ENCODE measurements at regions not wholly inside any gene's neighbourhood (a gene's known extent, or its start where the extent isn't known, plus 50 kb on each side); places are given as distances from the start of the nearest gene placed in this dataset.

DNA sequence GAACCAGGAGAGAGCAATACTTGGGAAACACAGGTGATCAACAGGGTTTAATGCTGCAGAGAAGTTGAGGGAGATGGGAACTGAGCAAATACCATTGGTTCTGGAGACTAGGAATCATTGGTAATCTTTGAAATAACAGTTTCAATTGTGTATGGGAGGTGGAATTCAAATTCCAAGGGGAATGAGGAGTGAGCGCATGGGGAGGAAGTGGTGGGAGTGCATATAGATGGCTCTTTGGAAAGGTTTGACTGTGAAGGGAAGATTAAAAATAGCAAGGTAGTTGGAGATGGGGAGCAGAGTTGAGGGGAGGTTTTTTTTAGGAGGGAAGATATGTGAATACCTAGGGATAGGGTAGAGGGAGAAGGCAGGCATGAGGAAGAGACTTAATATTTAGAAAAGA lies 51.1 kb upstream of the ROPN1 start:
- H3K9me3 ChIP-seq = no peaks in the 10 kb centered on the region
- no peak overlapping the region for H3K4me3 ChIP-seq
- no peak for ATAC-seq (ENCODE audit: insufficient number of reproducible peaks, low FRiP score, low read depth)
- peak overlapping the region in 1 of 2 donors; percentile 33 for H3K27ac ChIP-seq
- TF ChIP-seq, protein P1, sequence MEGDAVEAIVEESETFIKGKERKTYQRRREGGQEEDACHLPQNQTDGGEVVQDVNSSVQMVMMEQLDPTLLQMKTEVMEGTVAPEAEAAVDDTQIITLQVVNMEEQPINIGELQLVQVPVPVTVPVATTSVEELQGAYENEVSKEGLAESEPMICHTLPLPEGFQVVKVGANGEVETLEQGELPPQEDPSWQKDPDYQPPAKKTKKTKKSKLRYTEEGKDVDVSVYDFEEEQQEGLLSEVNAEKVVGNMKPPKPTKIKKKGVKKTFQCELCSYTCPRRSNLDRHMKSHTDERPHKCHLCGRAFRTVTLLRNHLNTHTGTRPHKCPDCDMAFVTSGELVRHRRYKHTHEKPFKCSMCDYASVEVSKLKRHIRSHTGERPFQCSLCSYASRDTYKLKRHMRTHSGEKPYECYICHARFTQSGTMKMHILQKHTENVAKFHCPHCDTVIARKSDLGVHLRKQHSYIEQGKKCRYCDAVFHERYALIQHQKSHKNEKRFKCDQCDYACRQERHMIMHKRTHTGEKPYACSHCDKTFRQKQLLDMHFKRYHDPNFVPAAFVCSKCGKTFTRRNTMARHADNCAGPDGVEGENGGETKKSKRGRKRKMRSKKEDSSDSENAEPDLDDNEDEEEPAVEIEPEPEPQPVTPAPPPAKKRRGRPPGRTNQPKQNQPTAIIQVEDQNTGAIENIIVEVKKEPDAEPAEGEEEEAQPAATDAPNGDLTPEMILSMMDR (IDR thresholded peaks at IDR 0.05) = no peak
- no peaks in the 10 kb centered on the region for H3K36me3 ChIP-seq
- peaks cover 25 to 56% of the 10 kb centered on the region in 2 donors for H3K4me1 ChIP-seq (ENCODE audit: control insufficient read depth in 1 of 2, low read depth in 2 of 2)
- no peak for DNase-seq (ENCODE audit: low spot score)
- H3K27me3 ChIP-seq (replicated peaks; ENCODE audit: insufficient read depth) = no peaks in the 10 kb centered on the region

GRCh38 chr3:124044956-124045355 lies 53.0 kb upstream of the ROPN1 start:
- Histone ChIP-seq H3K27me3 (replicated peaks; ENCODE audit: insufficient read depth) (no peaks in the 10 kb centered on the region), H3K27ac (no peak overlapping the region), H3K4me1 (ENCODE audit: control insufficient read depth in 1 of 2, low read depth in 2 of 2) (peaks cover 19 to 56% of the 10 kb centered on the region in 2 donors), H3K36me3 (no peaks in the 10 kb centered on the region), H3K4me3 (no peak overlapping the region), H3K9me3 (no peaks in the 10 kb centered on the region)
- no peak for DNase-seq (ENCODE audit: low spot score)
- ATAC-seq (ENCODE audit: insufficient number of reproducible peaks, low FRiP score, low read depth) = no peak
- TF ChIP-seq, protein P1 (IDR thresholded peaks at IDR 0.05) = no peak

DNA sequence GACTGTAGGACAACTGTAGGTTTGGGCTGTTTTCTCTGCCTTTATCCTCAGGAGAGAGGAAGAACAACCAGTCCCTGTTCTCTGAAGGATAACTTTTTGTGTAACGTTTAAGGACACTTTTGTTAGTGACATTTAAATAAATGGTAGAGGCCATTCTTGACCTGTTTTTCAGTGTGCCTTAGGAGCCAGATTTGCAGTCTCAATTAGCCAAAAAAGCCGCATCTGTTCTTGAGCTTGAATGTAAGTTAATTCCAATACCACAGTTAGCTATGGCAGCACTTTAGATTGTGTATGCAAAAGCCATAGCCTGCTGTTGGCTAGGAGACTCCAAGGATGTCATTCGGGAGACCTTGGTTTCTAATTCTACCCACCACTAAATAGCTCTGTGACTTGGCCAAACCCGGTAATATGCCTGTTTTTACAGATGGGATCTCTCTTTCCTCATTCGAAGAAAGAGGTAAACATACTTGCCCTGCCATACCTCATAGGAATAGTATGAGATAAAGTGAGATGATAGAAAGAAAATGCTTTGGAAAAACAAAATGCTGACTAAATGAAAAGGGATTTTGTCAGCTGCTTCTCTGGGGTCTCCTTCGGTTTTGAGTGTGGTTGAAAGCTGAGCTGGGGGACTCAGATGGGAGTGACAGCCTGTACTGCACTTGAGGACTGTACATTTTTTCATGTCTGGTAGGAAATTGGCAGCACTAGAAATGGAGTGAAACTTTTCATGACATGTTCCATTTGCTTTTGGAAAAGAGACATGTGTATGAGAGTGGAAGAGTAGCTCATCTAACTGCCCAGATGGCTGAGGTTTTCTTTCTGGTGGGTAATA lies 57.3 kb upstream of the ROPN1 start:
- DNase-seq (ENCODE audit: low spot score) (no peak), ATAC-seq (ENCODE audit: insufficient number of reproducible peaks, low FRiP score, low read depth) (no peak)
- H3K27me3 ChIP-seq (replicated peaks; ENCODE audit: insufficient read depth) = no peaks in the 10 kb centered on the region
- TF ChIP-seq, protein P1 (IDR thresholded peaks at IDR 0.05) = no peak
- H3K4me3 ChIP-seq = no peak overlapping the region
- no peaks in the 10 kb centered on the region for H3K36me3 ChIP-seq
- no peaks in the 10 kb centered on the region for H3K9me3 ChIP-seq
- H3K4me1 ChIP-seq (ENCODE audit: control insufficient read depth in 1 of 2, low read depth in 2 of 2) = peaks cover 0 to 41% of the 10 kb centered on the region in 2 donors
- H3K27ac ChIP-seq = no peak overlapping the region

- no peaks in the 10 kb centered on the region for H3K36me3 ChIP-seq
- no peak overlapping the region for H3K27ac ChIP-seq
- DNase-seq (ENCODE audit: low spot score) (no peak), ATAC-seq (ENCODE audit: insufficient number of reproducible peaks, low FRiP score, low read depth) (no peak)
- TF ChIP-seq, protein P1 (IDR thresholded peaks at IDR 0.05) = no peak
- peaks cover 4 to 63% of the 10 kb centered on the region in 2 donors for H3K4me1 ChIP-seq (ENCODE audit: control insufficient read depth in 1 of 2, low read depth in 2 of 2)
- no peaks in the 10 kb centered on the region for H3K27me3 ChIP-seq (replicated peaks; ENCODE audit: insufficient read depth)
- H3K4me3 ChIP-seq = no peak overlapping the region
- H3K9me3 ChIP-seq = no peaks in the 10 kb centered on the region
These were observed 59.7 kb upstream of the ROPN1 start for GRCh38 chr3:124051636-124052035.

- no peak overlapping the region for H3K27ac ChIP-seq
- TF ChIP-seq, protein P1 (IDR thresholded peaks at IDR 0.05) = no peak
- no peaks in the 10 kb centered on the region for H3K9me3 ChIP-seq
- DNase-seq (ENCODE audit: low spot score) (no peak), ATAC-seq (ENCODE audit: insufficient number of reproducible peaks, low FRiP score, low read depth) (no peak)
- no peaks in the 10 kb centered on the region for H3K27me3 ChIP-seq (replicated peaks; ENCODE audit: insufficient read depth)
- H3K4me1 ChIP-seq (ENCODE audit: control insufficient read depth in 1 of 2, low read depth in 2 of 2) = peaks cover 12 to 78% of the 10 kb centered on the region in 2 donors
- H3K4me3 ChIP-seq = no peak overlapping the region
- no peaks in the 10 kb centered on the region for H3K36me3 ChIP-seq
These were observed 61.9 kb upstream of the ROPN1 start for GRCh38 chr3:124053871-124054270.
